ENCODE measurements at regions not wholly inside any gene's neighbourhood (a gene's known extent, or its start where the extent isn't known, plus 50 kb on each side); places are given as distances from the start of the nearest gene placed in this dataset.

DNA sequence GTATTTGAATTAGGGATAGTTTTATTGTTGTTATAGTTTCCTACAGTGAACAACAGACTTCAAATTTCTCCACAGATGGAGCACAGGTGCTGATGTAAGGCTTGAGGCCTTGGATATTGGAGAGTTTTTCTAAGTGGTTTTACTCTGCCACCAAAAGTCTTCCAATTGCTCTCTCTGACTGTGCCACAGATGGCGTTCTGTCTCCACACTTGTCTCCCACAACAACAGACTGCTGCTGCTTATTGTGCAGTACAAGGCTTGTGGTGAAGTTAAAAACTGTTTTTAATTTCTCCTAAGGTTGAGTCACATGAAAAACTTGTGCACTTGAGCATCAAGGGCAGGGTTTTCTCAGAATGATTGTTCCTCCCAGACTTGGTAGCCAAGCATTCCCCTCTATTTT is 460.9 kb upstream of the KHDRBS2 start:
- ChIA-PET CTCF (no interaction called here), POLR2A (no interaction called here), RAD21 (ENCODE audit: low non-redundant PET in 1 of 2, low total read pairs in 2 of 2, uncharacterized antibody in 2 of 2, unreplicated experiment in 2 of 2) (no interaction called here)
- Histone ChIP-seq H3K4me3 (replicated peaks in 1 of 2; ENCODE audit: low read depth in 1 of 2, low read length in 2 of 2) (no peak overlapping the region), H3K27me3 (ENCODE audit: insufficient read depth, low read length) (no peaks in the 10 kb centered on the region), H3K27ac (ENCODE audit: low read depth, low read length) (no peak overlapping the region), H3K9me3 (ENCODE audit: control insufficient read depth in 1 of 2, insufficient read depth in 1 of 2, low read depth in 1 of 2, low read length in 2 of 2) (peaks cover 4 to 10% of the 10 kb centered on the region in 2 experiments; a peak in 1 of 4 replicates), H3K79me2 (ENCODE audit: insufficient read depth, low read length) (no peaks in the 10 kb centered on the region), H3K9me2 (ENCODE audit: insufficient read depth) (no peaks in the 10 kb centered on the region), H2AFZ (ENCODE audit: low read depth, low read length, poor library complexity, severe bottlenecking) (no peak overlapping the region), H4K20me1 (ENCODE audit: insufficient read depth) (no peaks in the 10 kb centered on the region; the same call in 1 of the 2 replicates), H3K4me2 (ENCODE audit: low read length) (no peak overlapping the region), H3K4me1 (ENCODE audit: control insufficient read depth in 1 of 2, insufficient read depth in 2 of 2, low read length in 2 of 2) (no peaks in the 10 kb centered on the region), H3K9ac (ENCODE audit: low read length) (no peak overlapping the region), H3K36me3 (ENCODE audit: control insufficient read depth in 1 of 2, insufficient read depth in 2 of 2, low read length in 2 of 2) (no peaks in the 10 kb centered on the region)
- BruUV-seq (replicated peaks): no TSS peak
- intact Hi-C loops (cut with micrococcal nuclease): no loop called here
- TF ChIP-seq ZNF274 (IDR thresholded peaks at IDR 0.05; ENCODE audit: low read depth, low read length): no peak
- no peak for ATAC-seq
- no peak for DNase-seq (ENCODE audit: low read depth, low spot score)

DNA sequence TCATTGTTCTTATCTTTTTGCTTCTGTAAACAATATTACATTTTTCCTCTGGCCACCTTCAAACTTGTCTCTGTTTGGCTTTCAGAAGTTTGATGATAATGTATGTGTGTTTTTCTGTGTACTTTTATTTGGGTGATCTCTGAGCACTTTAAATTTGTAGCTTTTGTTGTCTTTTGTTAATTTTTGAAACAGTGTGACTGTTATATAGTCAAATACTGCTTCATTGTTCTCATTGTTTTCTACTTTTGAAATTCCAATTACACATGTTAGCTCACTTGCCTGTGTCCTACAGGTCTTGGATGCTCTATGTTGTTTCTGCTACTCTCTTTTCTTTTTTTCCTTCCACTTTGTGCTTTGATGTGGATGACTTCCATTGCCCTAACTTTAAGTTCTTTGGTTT is 460.1 kb upstream of the KHDRBS2 start:
- RAD21 ChIA-PET (ENCODE audit: low non-redundant PET in 1 of 2, low total read pairs in 2 of 2, uncharacterized antibody in 2 of 2, unreplicated experiment in 2 of 2): no interaction called here
- BruUV-seq (replicated peaks): no TSS peak
- TF ChIP-seq RAD21 (IDR thresholded peaks at IDR 0.05; ENCODE audit: low read depth) (no peak), SRF (IDR thresholded peaks at IDR 0.05; ENCODE audit: low read depth) (no peak), POLR2A (IDR thresholded peaks at IDR 0.05; ENCODE audit: borderline replicate concordance, extremely low read depth, insufficient read depth, insufficient read length) (no peak)
- TF ChIP-seq, protein P1, sequence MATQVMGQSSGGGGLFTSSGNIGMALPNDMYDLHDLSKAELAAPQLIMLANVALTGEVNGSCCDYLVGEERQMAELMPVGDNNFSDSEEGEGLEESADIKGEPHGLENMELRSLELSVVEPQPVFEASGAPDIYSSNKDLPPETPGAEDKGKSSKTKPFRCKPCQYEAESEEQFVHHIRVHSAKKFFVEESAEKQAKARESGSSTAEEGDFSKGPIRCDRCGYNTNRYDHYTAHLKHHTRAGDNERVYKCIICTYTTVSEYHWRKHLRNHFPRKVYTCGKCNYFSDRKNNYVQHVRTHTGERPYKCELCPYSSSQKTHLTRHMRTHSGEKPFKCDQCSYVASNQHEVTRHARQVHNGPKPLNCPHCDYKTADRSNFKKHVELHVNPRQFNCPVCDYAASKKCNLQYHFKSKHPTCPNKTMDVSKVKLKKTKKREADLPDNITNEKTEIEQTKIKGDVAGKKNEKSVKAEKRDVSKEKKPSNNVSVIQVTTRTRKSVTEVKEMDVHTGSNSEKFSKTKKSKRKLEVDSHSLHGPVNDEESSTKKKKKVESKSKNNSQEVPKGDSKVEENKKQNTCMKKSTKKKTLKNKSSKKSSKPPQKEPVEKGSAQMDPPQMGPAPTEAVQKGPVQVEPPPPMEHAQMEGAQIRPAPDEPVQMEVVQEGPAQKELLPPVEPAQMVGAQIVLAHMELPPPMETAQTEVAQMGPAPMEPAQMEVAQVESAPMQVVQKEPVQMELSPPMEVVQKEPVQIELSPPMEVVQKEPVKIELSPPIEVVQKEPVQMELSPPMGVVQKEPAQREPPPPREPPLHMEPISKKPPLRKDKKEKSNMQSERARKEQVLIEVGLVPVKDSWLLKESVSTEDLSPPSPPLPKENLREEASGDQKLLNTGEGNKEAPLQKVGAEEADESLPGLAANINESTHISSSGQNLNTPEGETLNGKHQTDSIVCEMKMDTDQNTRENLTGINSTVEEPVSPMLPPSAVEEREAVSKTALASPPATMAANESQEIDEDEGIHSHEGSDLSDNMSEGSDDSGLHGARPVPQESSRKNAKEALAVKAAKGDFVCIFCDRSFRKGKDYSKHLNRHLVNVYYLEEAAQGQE (IDR thresholded peaks at IDR 0.05; ENCODE audit: low read depth): no peak

More for the DNA sequence above, 460.1 kb upstream of the KHDRBS2 start:
- Histone ChIP-seq H3K4me1 (ENCODE audit: control insufficient read depth in 1 of 2, insufficient read depth in 2 of 2, low read length in 2 of 2) (no peaks in the 10 kb centered on the region), H3K9me3 (ENCODE audit: control insufficient read depth in 1 of 2, insufficient read depth in 1 of 2, low read depth in 1 of 2, low read length in 2 of 2) (peaks cover 0 to 8% of the 10 kb centered on the region in 2 experiments; a peak in 1 of 4 replicates), H3K79me2 (ENCODE audit: insufficient read depth, low read length) (no peaks in the 10 kb centered on the region), H3K9ac (ENCODE audit: low read length) (no peak overlapping the region), H3K4me2 (ENCODE audit: low read length) (no peak overlapping the region), H3K27me3 (ENCODE audit: insufficient read depth, low read length) (no peaks in the 10 kb centered on the region), H3K9me2 (ENCODE audit: insufficient read depth) (no peaks in the 10 kb centered on the region), H3K4me3 (replicated peaks in 1 of 2; ENCODE audit: low read depth in 1 of 2, low read length in 2 of 2) (no peak overlapping the region), H2AFZ (ENCODE audit: low read depth, low read length, poor library complexity, severe bottlenecking) (no peak overlapping the region), H3K27ac (ENCODE audit: low read depth, low read length) (no peak overlapping the region), H3K36me3 (ENCODE audit: control insufficient read depth in 1 of 2, insufficient read depth in 2 of 2, low read length in 2 of 2) (no peaks in the 10 kb centered on the region), H4K20me1 (ENCODE audit: insufficient read depth) (no peaks in the 10 kb centered on the region; the same call in 1 of the 2 replicates)
- ATAC-seq (no peak), DNase-seq (ENCODE audit: low read depth, low spot score) (no peak)
- intact Hi-C loops (cut with micrococcal nuclease): no loop called here
- ChIA-PET POLR2A (no interaction called here), CTCF (no interaction called here)
